HG03095 (cell line): ENCODE measurements at regions not wholly inside any gene's neighbourhood (a gene's known extent, or its start where the extent isn't known, plus 50 kb on each side); places are given as distances from the start of the nearest gene placed in this dataset.
A peak's percentile ranks its signal among the peaks of the same experiment; 100 is the strongest.

Experiments
- ATAC-seq: cut with Tn5 transposase; IDR thresholded peaks from one replicate; pipeline ENCODE4 v1.9.1; 2021; ENCODE audit warnings: moderate library complexity; ENCODE audit not compliant: unreplicated experiment

DNA sequence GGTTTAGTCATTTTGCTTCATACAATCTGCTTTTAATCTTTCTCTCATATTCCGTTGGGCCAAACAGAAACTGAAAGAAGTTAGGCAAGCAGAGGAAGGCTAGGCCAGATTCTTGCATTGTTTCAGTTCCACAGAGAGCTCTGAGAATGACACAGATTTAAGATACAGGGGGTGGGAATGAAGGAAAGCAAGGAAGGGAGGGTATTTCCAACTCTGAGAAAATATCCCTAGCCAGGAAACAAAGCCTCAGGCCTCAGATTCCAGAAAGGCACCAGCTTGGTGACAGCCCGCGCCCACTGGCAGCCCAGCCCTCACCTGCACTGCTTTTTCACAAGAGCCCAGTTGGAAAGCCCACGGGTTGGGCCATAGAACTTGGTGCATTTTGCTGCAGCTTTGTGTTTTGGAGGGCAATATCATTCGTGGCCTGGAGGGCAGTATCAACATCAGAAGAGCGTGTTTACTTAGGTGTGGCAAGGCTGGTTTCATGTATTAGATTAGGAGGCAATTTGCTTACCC, 63.5 kb downstream of the ENC1 start:
- ATAC-seq: peak; percentile 74

- no peak for ATAC-seq
Measured at GRCh38 chr5:74575741-74576538, 64.6 kb downstream of the ENC1 start.

GRCh38 chr5:74570250-74570649, 70.3 kb downstream of the ENC1 start:
- ATAC-seq: no peak

DNA sequence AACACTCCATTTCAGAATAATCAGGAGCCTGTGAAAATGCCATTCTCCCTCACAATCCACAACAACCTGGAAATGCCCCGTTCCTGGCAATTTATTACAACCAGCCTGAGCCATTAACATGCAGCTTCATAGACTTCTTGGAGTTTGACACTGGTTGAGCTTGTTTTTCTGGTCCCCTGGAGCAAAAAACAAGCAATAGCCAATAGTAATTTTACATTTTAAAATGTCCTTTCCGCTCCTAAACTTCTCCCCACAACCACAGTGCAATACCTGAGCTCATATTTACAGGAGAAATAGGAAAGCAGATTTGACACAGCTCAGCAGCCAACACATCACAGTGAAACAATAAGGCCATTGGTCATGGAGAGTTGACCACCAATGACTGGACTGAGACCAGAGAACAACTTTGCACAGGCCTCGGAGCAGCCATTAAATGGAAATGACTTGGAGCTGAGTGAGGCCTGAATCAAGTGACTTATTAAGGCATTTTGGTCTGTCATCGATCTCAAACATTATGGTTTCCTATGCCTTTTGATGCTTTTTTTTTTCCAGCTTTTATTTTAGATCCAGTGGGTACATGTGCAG, 73.0 kb downstream of the ENC1 start:
- no peak for ATAC-seq

- ATAC-seq: no peak
Measured at GRCh38 chr5:74562122-74562521, 78.4 kb downstream of the ENC1 start.

GRCh38 chr5:74560245-74560644, 80.3 kb downstream of the ENC1 start:
- ATAC-seq: no peak

- no peak for ATAC-seq
Measured at GRCh38 chr5:74556631-74557595, 83.6 kb downstream of the ENC1 start.

GRCh38 chr5:74556006-74556405, 84.5 kb downstream of the ENC1 start:
- ATAC-seq: no peak

DNA sequence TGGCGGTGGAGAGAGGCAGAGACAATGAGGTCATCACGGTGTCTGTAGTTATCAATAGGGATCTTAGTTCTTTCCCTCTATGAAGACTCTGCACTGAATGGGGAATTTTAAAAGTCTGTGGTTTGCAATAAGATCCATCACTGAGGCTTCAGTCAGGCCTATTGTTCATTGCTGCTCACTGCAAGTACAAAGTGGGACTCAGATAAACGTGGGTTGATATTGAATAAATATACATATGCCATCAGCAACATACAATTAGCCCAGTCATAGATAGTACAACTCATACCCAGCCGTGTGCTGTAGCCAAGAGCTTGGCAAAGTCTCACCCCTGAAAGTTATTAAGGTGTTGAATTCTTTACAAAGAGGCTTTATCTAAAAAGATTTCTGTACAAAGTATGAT, 88.4 kb downstream of the ENC1 start:
- no peak for ATAC-seq

- no peak for ATAC-seq
Measured at GRCh38 chr5:74550927-74551326, 89.6 kb downstream of the ENC1 start.

GRCh38 chr5:74549384-74549783, 91.1 kb downstream of the ENC1 start:
- ATAC-seq: no peak

GRCh38 chr5:74546796-74547195, 93.7 kb downstream of the ENC1 start:
- ATAC-seq: no peak

GRCh38 chr5:74544811-74545210, 95.7 kb downstream of the ENC1 start:
- ATAC-seq: no peak

- no peak for ATAC-seq
Measured at GRCh38 chr5:74543162-74543995, 97.1 kb downstream of the ENC1 start.

DNA sequence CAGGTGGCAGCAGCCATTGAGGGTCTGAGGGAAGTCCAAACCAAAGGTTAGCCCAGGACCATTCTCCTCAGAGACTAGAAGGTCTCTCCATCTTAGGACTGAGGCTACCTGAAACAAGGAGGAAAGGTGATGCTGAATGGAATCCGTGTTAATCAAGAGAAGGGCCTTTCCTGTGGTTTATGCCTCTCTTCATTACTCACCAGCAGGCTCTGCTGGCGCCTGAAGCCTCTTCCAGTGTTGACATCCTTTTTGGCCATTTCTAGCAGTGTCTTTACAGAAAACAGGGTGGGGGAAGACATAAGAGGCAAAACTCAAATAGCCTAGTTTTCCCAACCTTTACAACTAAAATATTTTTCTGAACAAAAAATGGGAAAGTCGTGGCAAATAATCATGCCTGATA, 98.0 kb downstream of the ENC1 start:
- ATAC-seq: no peak

- no peak for ATAC-seq
Measured at GRCh38 chr5:74541381-74541781, 99.1 kb downstream of the ENC1 start.

- no peak for ATAC-seq
Measured at GRCh38 chr5:74540622-74541021, 99.9 kb downstream of the ENC1 start.

DNA sequence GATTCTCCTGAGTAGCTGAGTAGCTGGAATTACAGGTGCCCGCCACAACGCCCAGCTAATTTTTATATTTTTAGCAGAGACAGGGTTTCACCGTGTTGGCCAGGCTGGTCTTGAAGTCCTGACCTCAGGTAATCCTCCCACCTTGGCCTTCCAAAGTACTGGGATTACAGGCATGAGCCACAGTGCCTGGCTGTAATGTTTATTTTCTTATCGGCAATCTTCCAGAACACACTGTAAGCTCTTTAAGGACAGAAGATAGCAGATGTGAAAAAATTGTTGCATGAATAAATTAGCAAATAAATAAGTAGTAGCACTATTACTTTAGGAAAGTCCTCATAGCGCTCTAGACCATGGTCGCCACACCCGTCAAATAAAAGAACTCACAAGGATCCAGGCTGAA, 100.5 kb downstream of the ENC1 start:
- no peak for ATAC-seq

DNA sequence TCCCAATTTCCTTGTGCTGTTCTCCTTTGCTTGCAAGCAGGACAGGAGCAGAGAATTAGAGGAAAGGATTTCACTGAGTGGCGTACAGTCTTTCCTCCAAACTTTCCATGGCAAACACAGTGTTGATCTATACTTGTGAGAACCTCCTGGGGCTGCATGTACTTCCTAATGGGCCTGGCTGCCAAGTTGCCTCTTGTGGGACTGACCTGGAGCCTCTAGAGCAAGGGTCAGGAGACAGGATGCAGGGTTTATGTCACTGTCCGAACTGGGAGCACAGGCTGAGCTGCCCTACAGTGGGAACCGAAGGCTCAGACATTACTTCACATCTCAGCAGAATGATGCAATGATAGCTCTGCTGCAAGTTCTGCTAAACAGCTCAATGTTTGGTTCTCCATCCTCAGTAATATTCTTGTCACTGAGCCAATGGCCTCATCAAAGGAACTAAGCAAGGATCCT, 102.3 kb downstream of the ENC1 start:
- ATAC-seq: no peak

DNA sequence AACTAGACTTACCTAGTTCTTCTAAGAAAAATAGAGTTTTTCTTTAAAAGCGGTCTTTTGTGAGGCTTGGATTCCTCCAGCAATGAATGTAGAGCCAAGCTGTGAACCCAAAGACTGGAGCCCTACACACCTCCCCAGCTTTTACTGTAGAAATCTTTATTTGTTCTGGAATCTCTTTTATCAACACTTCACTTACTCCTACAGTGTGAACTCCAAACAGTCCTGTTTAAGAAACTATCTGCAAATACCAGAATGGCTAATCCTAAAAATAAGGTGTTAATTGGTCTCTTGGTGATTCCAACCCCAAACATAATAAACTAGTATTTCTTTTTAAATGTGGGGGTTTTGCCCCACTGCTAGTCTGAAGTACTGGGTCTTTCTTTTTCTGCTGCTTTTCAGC, 103.9 kb downstream of the ENC1 start:
- ATAC-seq: no peak
